ENCODE measurements at regions not wholly inside any gene's neighbourhood (a gene's known extent, or its start where the extent isn't known, plus 50 kb on each side); places are given as distances from the start of the nearest gene placed in this dataset.

- Histone ChIP-seq H3K27me3 (ENCODE audit: insufficient read depth, low read length) (no peaks in the 10 kb centered on the region), H3K36me3 (ENCODE audit: control insufficient read depth in 1 of 2, insufficient read depth in 2 of 2, low read length in 2 of 2) (no peaks in the 10 kb centered on the region), H3K9ac (ENCODE audit: low read length) (no peak overlapping the region), H3K9me3 (ENCODE audit: control insufficient read depth in 1 of 2, insufficient read depth in 1 of 2, low read depth in 1 of 2, low read length in 2 of 2) (no peaks in the 10 kb centered on the region), H3K9me2 (ENCODE audit: insufficient read depth) (no peaks in the 10 kb centered on the region), H3K4me2 (ENCODE audit: low read length) (no peak overlapping the region), H4K20me1 (ENCODE audit: insufficient read depth) (no peaks in the 10 kb centered on the region), H3K4me3 (replicated peaks in 1 of 2; ENCODE audit: low read depth in 1 of 2, low read length in 2 of 2) (no peak overlapping the region), H3K79me2 (ENCODE audit: insufficient read depth, low read length) (no peaks in the 10 kb centered on the region), H3K4me1 (ENCODE audit: control insufficient read depth in 1 of 2, insufficient read depth in 2 of 2, low read length in 2 of 2) (peaks cover 1 to 2% of the 10 kb centered on the region in 2 experiments; a peak in 3 of 4 replicates), H3K27ac (ENCODE audit: low read depth, low read length) (no peak overlapping the region), H2AFZ (ENCODE audit: low read depth, low read length, poor library complexity, severe bottlenecking) (no peak overlapping the region)
- no peak for DNase-seq (ENCODE audit: low read depth, low spot score)
- no peak for TF ChIP-seq ZBTB33 (IDR thresholded peaks at IDR 0.05; ENCODE audit: extremely low read depth, insufficient replicate concordance, low read length)
- no peak for TF ChIP-seq ATF3 (IDR thresholded peaks at IDR 0.05)
- TF ChIP-seq CEBPB (IDR thresholded peaks at IDR 0.05; ENCODE audit: low read depth): no peak
- TF ChIP-seq EZH2 (IDR thresholded peaks at IDR 0.05): no peak
- TF ChIP-seq ZNF274 (IDR thresholded peaks at IDR 0.05; ENCODE audit: low read depth, low read length): no peak
- TF ChIP-seq CBX3 (IDR thresholded peaks at IDR 0.05; ENCODE audit: low read depth): no peak
- TF ChIP-seq REST (IDR thresholded peaks at IDR 0.05; ENCODE audit: low read depth): no peak
- no peak for TF ChIP-seq YY1 (IDR thresholded peaks at IDR 0.05; ENCODE audit: extremely low read depth, insufficient replicate concordance, low read depth, low read length)
- no peak for TF ChIP-seq EZH2phosphoT487 (IDR thresholded peaks at IDR 0.05; ENCODE audit: borderline replicate concordance)
- no peak for TF ChIP-seq SRF (IDR thresholded peaks at IDR 0.05; ENCODE audit: low read depth)
- TF ChIP-seq SP1 (IDR thresholded peaks at IDR 0.05; ENCODE audit: low read depth): no peak
- no peak for TF ChIP-seq RAD21 (IDR thresholded peaks at IDR 0.05; ENCODE audit: low read depth)
- TF ChIP-seq ZFX (IDR thresholded peaks at IDR 0.05): no peak
- TF ChIP-seq SIN3A (IDR thresholded peaks at IDR 0.05; ENCODE audit: low read depth): no peak
- no peak for TF ChIP-seq POLR2AphosphoS5 (IDR thresholded peaks at IDR 0.05; ENCODE audit: low read depth, low read length)
- no peak for TF ChIP-seq ELF1 (IDR thresholded peaks at IDR 0.05; ENCODE audit: borderline replicate concordance, low read depth)
- TF ChIP-seq EGR1 (IDR thresholded peaks at IDR 0.05; ENCODE audit: low read depth): no peak
- no peak for TF ChIP-seq CTCF (IDR thresholded peaks at IDR 0.05 in 2 of 3, conservative IDR thresholded peaks at IDR 0.05 in 1 of 3; ENCODE audit: borderline replicate concordance in 1 of 3, insufficient read depth in 1 of 3, low read depth in 2 of 3, low read length in 2 of 3)
- no peak for TF ChIP-seq JUND (IDR thresholded peaks at IDR 0.05)
- no peak for TF ChIP-seq POLR2A (IDR thresholded peaks at IDR 0.05; ENCODE audit: borderline replicate concordance, extremely low read depth, insufficient read depth, insufficient read length)
- no TSS peak for BruUV-seq (replicated peaks)
- CTCF ChIA-PET: no interaction called here
- RAD21 ChIA-PET (ENCODE audit: low non-redundant PET in 1 of 2, low total read pairs in 2 of 2, uncharacterized antibody in 2 of 2, unreplicated experiment in 2 of 2): no interaction called here
- no peak for ATAC-seq
- POLR2A ChIA-PET: no interaction called here
- intact Hi-C loops (cut with micrococcal nuclease): no loop called here
Measured at GRCh38 chr1:201681375-201681774, 142.4 kb downstream of the NAV1 start.
